CD4-positive, alpha-beta T cell treated with Interferon gamma for 1 hour (primary cell): ENCODE measurements at regions not wholly inside any gene's neighbourhood (a gene's known extent, or its start where the extent isn't known, plus 50 kb on each side); places are given as distances from the start of the nearest gene placed in this dataset.
"Not testable (repeated sequence)": the region's sequence is repeated elsewhere in the genome, so short reads cannot be mapped to it uniquely, and the experiment has no call there.

Experiments
- DNase-seq: peaks from one replicate; pipeline ENCODE4 v3.0.0-alpha.2; 2020

DNA sequence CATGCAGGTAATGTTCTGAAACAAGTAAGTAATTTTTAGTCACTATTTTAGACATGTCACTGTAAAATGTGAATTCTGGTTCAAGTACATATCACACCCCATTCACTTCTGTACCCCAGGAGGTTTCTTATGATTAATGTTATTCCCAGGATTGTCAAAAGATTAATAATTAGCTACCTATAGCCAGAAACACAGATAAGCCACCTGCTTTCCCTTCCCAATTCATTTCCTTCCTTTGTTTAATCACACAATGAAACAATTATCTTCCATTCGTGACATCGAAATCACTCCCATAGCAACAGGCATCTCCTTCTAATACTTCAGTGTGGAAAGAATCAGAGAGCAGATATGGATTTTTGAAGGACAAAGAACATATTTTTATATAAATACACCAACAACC lies 1650.3 kb upstream of the CELF4 start:
- no peak for DNase-seq

DNA sequence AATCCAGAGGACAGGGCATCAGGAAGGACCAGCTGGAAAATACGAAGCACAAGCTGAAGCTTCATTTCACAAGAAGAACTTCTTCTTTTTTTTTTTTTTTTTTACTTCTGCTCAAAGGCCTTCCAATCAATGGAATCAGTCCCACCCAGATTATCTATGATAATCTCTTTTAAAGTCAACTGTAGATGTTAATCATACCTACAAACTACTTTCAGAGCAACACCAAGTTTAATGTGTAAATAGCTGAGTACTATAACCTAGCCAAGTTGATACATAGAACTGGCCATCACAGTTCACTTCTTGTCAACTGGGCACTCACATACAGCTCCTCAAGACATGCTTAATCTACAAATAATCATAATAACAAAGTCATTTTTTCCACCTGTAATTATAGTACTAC lies 1645.9 kb upstream of the CELF4 start:
- DNase-seq: no peak

DNA sequence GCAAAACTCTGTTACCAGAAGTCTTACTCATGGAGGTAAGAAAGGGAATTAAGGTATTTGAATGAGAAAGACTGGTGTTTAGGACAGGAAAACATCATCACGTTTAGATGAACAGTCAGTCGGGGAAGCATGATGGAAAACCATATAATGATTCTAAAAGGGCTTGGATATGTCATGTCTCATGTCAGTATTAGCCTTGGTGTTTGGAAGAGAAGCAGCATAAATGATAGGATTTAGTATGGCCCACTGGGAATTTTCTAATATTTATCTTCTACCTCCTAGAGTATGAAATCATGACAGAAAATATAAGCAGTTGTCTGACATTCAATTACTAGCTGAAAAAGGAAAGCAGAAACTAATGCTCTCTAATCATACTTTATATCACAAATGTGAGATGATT lies 1643.6 kb upstream of the CELF4 start:
- no peak for DNase-seq

DNA sequence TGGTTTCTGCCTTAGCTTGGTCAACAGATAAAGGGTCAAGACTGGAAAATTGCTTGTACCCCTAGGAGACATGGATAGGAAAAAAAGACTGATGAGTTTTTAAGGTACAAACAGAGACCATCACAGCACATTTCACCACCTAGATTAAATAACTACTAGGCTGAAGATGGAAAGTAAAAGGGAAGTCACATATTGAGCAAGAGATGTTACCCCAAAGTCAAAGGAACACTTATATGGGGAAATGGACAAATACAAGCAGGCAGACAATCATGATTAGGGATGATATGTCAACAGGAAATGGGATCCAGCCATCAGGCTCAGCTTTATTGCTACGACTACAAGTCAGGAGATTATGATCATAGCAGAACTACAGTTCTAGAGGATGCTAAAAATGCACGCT lies 1643.1 kb upstream of the CELF4 start:
- no peak for DNase-seq

DNA sequence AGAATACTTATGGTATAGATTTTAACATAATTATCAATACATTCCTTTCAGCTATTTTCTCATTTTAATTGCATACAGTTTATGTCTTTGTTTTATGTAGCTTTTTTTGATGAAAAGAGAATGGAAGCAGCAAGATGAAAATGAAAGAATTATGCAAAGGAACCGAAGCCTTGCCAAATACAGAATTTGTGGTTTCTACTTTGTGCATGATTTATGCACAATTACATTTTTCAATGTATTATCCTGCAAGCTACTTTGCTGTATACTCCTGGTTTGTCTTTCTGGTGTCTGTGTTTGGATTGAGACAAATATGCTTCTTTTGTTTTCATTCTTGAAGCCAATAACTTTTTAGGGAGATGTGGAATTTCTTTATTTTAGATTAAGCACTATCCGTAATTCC lies 1642.6 kb upstream of the CELF4 start:
- DNase-seq: no peak

DNA sequence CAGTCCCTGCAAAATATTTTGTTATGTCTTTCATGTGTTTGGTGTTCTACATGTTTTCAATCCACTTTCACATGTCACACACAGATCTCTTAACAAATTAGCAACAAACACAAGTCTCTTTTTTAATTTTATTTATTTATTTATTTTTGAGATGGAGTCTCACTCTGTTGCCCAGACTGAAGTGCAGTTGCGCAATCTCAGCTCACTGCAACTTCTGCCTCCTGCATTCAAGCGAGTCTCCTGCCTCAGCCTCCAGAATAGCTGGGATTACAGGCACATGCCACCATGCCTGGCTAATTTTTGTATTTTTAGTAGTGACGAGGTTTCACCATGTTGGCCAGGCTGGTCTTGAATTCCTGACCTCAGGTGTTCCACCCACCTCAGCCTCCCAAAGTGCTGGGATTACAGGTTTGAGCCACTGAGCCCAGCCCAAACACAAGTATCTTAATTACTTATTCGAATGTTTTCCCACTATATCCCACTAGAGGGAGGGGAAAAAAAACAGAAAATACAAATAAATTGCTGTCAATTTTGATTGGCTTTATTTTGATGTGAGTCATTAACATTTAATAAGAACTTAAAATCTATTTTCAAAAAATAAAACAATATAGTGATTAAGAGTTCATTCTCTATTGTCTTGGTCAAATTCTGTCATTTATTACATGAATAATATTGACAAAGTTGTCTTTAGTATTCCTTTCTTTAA lies 1641.0 kb upstream of the CELF4 start:
- DNase-seq: not testable (repeated sequence)

DNA sequence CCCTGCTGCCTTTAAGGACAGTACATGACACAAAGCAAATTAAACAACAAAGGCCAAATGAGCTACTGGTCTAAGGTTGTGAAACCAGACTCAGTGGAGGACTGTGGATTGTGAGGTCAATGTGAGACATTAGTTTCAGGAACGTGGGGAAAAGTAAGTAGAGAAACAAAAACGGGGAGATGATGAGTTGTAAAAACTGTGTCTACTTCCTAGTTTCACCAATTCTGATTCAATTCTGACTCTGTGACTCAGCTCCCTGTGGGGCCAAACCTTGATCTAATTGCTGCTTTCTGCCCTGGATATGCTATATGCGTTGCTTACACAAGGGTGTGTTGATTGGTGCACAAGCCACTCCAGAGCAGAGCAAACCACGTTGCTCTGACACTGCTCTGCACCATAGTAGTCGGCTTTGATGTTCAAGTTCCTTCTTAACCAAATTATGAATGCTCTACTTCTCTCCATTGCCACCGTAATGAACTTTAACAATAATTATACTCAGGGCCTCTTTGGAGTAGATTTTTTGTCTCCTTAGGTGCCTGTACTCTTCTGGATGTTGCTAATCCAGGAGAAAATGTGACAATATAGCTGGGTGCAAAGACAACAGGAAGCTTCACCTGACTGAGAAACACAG lies 1640.1 kb upstream of the CELF4 start:
- DNase-seq: no peak

DNA sequence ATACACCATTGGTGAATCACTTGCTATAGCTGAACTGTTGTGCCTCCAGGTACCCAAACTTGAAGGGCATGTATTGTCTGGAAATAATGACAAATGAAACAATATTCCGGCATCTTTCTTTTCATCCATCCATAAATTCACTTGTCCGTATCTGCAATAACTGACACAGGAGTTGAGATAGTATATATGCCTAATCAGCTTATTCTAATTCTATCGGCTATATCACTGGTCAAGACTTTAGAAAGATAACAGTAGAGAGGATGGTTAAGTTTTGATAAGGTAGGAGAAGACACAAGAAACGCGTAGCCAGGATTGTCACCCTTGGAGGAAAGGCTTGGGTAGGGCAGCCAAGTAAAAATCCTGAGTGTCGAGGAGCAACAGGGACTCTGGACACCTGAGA lies 1634.6 kb upstream of the CELF4 start:
- no peak for DNase-seq

DNA sequence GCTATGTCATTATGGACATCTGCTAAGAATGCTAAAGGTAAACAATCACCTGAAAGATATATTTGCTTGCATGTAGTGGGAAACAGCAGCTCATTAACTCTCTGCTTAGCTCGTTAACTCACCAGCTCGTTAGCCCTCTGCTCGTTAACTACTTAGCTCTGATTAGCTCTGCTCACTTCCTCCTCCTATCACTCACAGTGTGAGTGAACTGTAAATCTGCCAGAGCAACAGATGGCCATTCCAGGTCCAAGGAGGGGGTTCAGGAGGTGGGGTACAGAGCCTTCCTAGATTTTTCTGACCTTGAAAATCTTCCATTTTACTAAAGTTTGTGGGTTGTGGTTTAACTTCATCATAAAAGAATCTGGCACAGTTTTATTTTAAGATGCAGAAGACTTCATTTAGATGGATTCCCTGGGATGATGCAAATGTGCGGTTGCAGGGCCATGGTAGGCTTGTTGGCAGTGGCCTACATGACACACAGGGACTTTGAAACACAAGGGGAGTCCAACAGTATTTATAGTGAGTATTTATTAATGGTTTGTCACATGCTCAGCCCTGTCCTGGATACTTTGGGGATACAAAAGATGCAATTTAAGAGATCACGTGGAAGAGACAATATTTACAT lies 1633.7 kb upstream of the CELF4 start:
- DNase-seq: no peak

DNA sequence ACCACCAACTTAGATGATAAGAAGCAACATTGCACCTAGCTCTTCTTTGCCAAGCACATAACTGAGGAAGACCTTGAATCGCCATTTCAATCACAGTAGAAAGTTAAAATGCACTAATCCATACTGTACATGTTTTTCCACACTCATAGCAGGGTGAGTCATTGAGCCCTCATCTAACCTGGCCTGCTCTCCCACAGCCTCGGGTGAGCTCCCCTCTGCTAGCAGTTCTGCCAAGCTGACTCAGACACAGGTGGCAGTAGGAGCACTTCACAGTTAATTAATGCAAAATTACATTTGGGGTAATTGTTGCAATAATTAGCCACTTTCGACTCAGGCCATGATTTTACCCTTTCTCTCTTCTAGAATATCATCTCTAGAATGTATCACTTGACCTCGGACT lies 1632.8 kb upstream of the CELF4 start:
- DNase-seq: no peak

DNA sequence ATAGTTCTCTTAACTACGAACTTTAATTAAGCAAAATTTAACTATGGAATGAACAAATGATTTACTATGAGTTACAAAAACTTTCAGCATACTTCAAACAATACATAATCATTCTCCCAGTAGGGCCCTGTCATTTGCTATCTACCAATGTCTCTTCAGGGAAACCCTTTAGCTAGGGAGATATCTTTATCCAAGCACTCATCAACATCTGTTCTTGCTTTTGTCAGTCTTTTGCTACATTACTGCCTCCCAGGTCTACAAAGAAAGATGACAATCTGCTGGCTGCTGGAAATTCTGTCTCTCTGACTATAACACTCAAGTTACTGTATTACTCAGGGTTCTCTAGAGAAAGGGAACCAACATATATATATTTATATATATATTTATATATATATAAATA lies 1626.3 kb upstream of the CELF4 start:
- no peak for DNase-seq

DNA sequence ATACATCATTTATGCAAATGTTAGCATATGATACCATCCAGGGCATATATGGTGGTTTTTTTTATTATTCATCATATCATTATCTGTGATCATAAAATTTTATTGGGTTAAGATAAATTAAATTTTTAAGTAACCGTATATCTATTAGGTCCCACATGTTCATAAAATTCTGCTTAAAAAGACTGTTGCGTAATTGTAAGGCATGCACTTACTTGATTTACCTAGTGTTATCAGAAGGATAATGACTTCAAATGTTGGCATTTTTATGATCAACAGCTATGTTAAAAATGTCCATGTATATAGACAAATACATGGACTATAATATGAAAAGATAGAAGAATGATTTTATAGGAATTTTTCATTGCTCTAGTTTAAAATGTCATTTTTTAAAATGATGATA lies 1625.5 kb upstream of the CELF4 start:
- no peak for DNase-seq

DNA sequence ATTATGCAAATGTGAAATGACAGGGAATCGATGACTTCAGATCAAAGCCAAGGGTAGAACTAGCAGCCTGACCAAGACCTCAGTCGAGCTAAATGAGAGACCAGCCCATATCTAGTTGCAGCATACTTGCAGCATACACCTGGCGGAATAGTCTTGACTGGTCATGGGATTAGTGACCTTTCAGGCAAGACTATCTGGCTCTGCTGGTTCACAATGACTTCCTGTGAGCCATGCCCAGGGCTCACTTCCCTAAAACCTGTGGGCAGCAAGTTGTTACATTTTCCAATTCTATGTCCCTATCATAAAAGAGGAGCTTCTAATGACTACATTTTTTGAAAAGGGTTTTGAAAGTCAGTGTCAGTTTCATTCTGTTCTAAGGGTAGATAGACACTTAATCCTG lies 1624.9 kb upstream of the CELF4 start:
- no peak for DNase-seq

DNA sequence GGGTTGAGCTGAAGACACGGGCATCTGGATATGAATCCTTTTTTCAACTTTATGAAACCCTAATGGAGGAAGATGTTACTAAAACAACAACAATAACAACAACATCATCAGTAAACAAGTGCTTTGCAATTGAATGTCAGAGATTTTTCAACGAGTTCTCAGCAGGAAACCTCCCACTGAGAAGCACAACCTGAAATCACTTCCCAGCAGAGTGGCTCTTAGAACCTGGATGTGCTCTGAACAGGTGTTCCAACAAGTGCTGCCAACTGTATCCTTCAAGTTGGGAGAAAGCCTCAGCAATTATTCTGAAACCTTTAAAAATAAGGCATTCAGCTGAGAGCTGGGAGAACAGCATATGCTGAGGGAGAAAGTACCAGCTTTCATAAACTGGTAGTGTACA lies 1622.7 kb upstream of the CELF4 start:
- DNase-seq: no peak

DNA sequence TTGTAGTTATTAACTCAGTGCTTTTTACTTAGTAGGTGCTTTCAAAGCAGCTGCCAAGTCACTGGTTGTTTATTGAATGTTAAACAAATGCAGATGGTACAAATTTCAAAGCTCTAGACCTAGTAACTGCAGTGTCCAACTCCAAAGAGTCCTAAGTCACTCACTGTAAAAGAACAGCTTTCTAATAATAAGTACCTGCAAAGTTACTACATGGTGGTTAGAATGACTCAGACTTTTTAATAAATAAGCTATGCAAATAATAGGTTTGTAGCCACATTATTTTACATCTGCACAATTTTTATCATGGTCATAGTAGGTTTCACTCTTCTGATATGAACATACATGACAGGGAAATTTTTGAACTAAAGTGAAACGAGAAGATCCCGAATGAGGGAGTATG lies 1620.4 kb upstream of the CELF4 start:
- DNase-seq: no peak

DNA sequence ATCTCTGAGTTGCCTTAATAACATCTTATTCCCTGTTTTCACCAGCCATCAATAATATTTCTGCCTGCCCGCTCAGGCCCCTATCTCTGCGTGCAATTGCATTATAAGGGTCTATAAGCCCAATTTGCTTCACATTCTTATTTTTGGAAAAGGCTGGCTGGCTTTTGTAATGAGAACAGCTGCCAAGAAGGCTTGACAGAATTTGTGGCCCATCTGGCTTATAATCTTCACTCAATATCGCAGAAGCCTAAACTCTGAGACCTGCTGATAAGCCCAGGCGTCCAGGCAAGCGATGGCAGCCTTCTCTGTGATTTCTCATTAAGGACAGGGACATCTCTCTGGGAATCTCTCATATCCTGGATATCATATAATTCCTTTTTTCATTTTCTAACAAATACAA lies 1618.6 kb upstream of the CELF4 start:
- no peak for DNase-seq

DNA sequence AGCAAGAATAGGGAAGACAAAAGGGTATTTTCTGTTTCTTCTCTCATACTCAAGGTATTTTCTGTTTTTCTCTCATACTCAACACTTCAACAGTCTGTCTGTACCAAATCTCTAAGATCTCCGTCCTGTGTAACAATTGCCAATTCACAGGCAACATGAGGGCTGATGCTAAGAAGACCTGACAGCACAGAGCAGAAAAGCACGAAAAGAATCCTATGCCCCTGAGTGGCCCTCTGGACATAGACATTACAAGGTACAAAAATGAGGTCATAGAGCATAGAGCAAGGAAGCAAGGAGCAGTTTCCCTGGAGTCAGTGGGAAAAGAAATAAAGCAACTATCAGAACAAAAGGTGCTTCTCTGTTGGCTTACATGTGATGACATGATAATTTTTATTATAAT lies 1612.6 kb upstream of the CELF4 start:
- DNase-seq: no peak

DNA sequence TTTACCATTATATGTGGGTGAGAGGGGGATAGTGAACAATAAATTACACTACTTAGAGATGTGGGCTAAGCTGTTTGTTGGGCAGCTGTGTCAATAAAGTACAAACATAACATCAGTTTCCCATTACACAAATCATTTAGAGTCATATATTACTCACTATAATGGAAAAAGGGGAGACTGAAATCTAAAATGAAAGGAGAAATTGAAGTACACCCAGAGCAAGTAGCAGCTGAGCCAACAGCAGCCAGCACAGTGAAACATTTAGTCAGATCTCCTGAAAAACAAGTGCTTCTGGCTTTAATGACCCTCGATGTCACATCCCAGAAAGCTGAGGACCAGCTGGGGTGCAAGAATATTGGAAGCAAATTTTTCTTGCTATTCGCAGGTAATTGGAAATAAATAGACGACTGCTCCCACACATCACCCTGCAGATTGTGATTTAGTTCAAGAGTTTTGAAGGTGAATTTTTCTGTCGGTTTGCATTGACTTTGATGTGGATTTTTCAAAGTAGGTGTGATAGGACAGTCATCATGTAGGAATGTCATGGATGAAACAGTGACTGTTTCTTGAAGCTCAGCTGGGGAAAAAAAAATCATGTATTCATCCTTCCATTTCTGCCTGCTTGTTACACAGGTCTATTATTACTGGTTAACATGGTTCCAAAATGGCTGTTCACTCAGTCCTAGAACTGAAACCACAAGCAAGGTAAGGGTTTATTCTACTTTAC lies 1607.3 kb upstream of the CELF4 start:
- DNase-seq: no peak

DNA sequence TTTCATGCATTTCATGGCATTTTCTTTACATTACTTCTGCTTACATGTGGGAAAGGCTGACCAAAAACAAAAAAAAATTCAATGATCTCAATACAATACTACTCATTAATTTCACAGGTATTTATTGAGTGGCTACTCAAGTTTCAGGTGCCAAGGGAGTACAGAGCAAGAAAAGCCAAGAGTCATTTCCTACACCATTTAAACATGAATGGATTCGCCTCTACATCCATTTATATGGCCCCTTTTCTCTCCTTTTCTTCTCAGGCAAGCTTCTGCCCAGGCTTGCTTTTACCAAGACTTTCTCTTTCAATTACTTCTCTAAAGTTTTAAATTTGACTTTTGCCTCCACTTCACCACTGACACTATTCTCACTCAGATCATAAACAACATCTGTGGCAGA lies 1603.1 kb upstream of the CELF4 start:
- no peak for DNase-seq

DNA sequence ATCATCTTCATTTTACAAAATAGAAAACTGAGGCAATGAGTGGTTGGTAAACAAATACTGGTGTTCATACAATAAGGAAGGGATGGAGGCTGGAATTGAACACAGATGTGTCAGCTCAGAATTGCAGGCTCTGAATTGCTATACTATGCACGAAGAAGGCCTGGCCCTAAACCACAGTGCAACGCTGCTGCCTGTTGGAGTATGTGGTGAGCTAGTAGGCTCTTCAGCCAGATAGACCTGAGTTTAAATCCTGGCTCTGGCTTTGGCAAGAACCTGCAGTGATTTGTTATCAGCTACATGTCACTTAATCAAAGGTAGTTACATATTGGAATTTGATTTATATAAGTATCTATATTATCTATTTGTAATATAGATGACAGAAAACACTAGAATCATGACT lies 1602.4 kb upstream of the CELF4 start:
- no peak for DNase-seq

DNA sequence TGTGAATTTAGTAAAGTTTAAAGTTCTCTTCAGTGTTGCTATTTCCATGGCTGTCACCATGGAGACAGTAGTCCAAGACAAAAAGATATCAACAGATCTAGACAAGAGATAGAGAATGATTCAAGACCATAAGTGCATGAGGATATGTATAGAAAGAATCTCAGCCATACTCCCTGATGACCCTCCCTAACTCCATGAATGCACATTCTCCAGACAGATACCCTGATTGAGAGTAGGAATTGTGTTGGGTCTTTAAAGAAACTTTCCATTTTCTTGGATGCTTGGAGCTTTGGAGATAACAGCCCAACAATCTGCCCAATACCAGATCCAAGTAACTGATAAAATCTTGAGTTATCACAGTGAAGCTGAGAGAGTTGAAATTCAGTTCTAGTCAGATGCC lies 1601.2 kb upstream of the CELF4 start:
- DNase-seq: no peak

DNA sequence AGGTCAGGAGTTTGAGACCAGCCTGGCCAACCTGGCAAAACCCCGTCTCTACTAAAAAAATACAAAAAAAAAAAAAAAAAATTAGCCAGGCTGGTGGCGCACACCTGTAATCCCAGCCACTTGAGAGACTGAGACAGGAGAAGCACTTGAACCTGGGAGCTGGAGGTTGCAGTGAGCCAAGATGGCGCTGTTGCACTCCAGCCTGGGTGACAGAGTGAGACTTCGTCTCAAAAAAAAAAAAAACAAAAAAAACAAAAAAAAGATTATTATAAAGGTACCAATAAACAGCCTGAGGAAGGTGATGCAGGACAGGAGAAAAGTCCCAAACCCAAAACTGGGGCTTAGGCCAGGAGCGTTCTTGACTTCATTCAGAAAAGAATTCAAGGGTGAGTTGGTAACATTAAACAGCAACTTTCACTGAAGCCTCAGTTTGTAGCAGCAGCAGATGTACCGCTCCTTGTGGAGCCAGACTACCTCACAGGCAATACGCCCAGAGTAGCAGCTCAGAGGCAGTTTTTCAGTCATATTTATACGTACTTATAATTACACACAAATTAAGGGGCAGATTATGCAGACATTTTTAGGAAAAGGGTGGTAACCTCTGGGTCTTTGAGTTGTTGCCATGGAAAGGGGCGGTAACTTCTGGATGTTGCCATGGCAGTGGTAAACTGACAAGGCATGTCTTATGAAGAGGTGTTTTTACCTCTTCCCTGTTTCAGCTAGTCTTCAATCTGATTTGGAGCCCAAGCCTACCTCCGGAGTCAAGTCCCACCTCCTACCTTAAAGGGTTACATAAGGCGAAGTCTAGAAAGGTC lies 1596.6 kb upstream of the CELF4 start:
- DNase-seq: no peak

DNA sequence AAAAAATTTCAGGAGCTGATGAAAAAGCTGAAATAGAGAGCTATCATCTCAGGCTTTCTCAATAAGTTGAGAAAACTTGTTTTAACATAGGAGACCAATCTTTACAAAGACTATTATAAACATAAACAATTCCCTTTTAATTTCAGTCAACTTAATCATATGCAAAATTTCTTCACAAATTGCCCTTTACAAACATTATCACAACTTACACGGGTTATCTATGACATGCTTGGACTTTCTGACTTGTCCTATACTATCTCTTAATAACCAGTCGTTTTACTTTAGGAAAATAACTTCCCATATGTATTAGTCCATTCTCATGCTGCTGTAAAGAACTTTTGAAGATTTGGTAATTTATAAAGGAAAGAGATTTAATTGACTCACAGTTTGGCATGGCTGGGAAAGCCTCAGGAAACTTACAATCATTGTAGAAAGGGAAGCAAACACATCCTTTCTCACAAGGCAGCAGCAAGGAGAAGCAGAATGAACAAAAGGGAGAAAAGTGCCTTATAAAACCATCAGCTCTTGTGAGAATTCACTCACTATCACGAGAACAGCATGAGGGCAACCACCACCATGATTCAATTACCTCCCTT lies 1583.7 kb upstream of the CELF4 start:
- no peak for DNase-seq
